ENCODE measurements at regions not wholly inside any gene's neighbourhood (a gene's known extent, or its start where the extent isn't known, plus 50 kb on each side); places are given as distances from the start of the nearest gene placed in this dataset.
"Not testable (repeated sequence)": the region's sequence is repeated elsewhere in the genome, so short reads cannot be mapped to it uniquely, and the experiment has no call there.

DNA sequence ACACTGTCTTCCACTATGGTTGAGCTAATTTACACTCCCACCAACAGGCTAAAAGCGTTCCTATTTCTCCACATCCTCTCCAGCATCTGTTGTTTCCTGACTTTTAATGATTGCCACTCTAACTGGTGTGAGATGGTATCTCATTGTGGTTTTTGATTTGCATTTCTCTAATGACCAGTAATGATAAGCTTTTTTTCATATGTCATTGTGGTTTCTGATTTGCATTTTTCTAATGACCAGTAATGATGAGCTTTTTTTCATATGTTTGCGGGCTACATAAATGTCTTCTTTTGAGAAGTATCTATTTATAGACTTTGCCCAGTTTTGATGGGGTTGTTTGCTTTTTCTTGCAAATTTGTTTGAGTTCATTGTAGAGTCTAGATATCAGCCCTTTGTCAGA lies 68.0 kb upstream of the RASA1 start:
- TF ChIP-seq, protein P1, sequence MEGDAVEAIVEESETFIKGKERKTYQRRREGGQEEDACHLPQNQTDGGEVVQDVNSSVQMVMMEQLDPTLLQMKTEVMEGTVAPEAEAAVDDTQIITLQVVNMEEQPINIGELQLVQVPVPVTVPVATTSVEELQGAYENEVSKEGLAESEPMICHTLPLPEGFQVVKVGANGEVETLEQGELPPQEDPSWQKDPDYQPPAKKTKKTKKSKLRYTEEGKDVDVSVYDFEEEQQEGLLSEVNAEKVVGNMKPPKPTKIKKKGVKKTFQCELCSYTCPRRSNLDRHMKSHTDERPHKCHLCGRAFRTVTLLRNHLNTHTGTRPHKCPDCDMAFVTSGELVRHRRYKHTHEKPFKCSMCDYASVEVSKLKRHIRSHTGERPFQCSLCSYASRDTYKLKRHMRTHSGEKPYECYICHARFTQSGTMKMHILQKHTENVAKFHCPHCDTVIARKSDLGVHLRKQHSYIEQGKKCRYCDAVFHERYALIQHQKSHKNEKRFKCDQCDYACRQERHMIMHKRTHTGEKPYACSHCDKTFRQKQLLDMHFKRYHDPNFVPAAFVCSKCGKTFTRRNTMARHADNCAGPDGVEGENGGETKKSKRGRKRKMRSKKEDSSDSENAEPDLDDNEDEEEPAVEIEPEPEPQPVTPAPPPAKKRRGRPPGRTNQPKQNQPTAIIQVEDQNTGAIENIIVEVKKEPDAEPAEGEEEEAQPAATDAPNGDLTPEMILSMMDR (IDR thresholded peaks at IDR 0.05): not testable (repeated sequence)
- TF ChIP-seq POLR2A, EP300 (IDR thresholded peaks at IDR 0.05): not testable (repeated sequence)
